ENCODE measurements at regions not wholly inside any gene's neighbourhood (a gene's known extent, or its start where the extent isn't known, plus 50 kb on each side); places are given as distances from the start of the nearest gene placed in this dataset.

GRCh38 chr6:102619585-102619984 is 1226.1 kb downstream of the GRIK2 start:
- no peak overlapping the region for H3K4me3 ChIP-seq (ENCODE audit: low read depth, low read length)
- DNase-seq (ENCODE audit: low read depth): no peak
- TF ChIP-seq CTCF (IDR thresholded peaks at IDR 0.05; ENCODE audit: insufficient read depth, low read depth, low read length, missing control alignments): peak; percentile 16

DNA sequence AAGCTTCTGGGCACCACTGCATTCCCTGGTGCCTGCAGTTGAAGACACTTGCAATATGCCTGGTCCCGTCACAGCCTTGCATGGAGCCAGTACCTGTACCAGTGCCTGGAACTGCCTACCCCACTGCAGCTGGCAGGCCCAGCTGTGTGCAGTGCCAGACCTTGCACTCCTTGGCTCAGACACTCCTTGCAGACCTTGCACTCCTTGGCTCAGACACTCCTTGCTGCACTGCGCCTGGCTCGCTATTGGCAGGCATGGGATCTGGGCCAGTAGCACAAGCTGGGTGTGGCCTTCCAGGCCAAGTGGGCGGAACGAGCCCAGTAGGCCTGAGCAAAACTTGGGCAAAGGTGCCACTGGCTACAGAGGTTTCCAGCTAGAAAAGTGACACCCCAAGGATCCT is 1189.1 kb downstream of the GRIK2 start:
- DNase-seq (ENCODE audit: low read depth): no peak
- H3K4me3 ChIP-seq (ENCODE audit: low read depth, low read length): no peak overlapping the region
- TF ChIP-seq CTCF (IDR thresholded peaks at IDR 0.05; ENCODE audit: insufficient read depth, low read depth, low read length, missing control alignments): no peak

- TF ChIP-seq CTCF (IDR thresholded peaks at IDR 0.05; ENCODE audit: insufficient read depth, low read depth, low read length, missing control alignments): no peak
- H3K4me3 ChIP-seq (ENCODE audit: low read depth, low read length): no peak overlapping the region
- DNase-seq (ENCODE audit: low read depth): no peak
Measured at GRCh38 chr6:102581378-102582124, 1188.0 kb downstream of the GRIK2 start.

- no peak for DNase-seq (ENCODE audit: low read depth)
- no peak for TF ChIP-seq CTCF (IDR thresholded peaks at IDR 0.05; ENCODE audit: insufficient read depth, low read depth, low read length, missing control alignments)
- no peak overlapping the region for H3K4me3 ChIP-seq (ENCODE audit: low read depth, low read length)
Measured at GRCh38 chr6:102571236-102571908, 1177.9 kb downstream of the GRIK2 start.

GRCh38 chr6:102562713-102563112 is 1169.2 kb downstream of the GRIK2 start:
- no peak overlapping the region for H3K4me3 ChIP-seq (ENCODE audit: low read depth, low read length)
- no peak for DNase-seq (ENCODE audit: low read depth)
- no peak for TF ChIP-seq CTCF (IDR thresholded peaks at IDR 0.05; ENCODE audit: insufficient read depth, low read depth, low read length, missing control alignments)

- DNase-seq (ENCODE audit: low read depth): no peak
- H3K4me3 ChIP-seq (ENCODE audit: low read depth, low read length): no peak overlapping the region
- no peak for TF ChIP-seq CTCF (IDR thresholded peaks at IDR 0.05; ENCODE audit: insufficient read depth, low read depth, low read length, missing control alignments)
Measured at GRCh38 chr6:102553214-102553613, 1159.7 kb downstream of the GRIK2 start.
